CD4-positive, alpha-beta memory T cell (primary cell): ENCODE measurements at regions not wholly inside any gene's neighbourhood (a gene's known extent, or its start where the extent isn't known, plus 50 kb on each side); places are given as distances from the start of the nearest gene placed in this dataset.
A peak's percentile ranks its signal among the peaks of the same experiment; 100 is the strongest.
"Not testable (repeated sequence)": the region's sequence is repeated elsewhere in the genome, so short reads cannot be mapped to it uniquely, and the experiment has no call there.

Experiments
- CTCF ChIA-PET: fragments of 350-600 bp; sonication (Branson Sonifier 250); formaldehyde crosslinking; loops from one replicate; lab custom pipeline; 2021; ENCODE audit warnings: inconsistent platforms; ENCODE audit not compliant: partially characterized antibody; lab: Charles Lee
- POLR2A ChIA-PET: fragments of 350-600 bp; sonication (Branson Sonifier 250); formaldehyde crosslinking; loops from one replicate; lab custom pipeline; 2021; ENCODE audit not compliant: partially characterized antibody; lab: Charles Lee
- DNase-seq, 5 donors: peaks; one replicate each; pipeline versions ENCODE4 v3.0.0 to v3.0.0-alpha.2; 2020 to 2022; ENCODE audit warnings: mixed read lengths in 1 of 5
- H3K27ac ChIP-seq: one replicate; pipeline ENCODE4 v1.7.0; 2013; ENCODE audit warnings: low read depth, low read length
- H3K27me3 ChIP-seq: 2 replicates; pipeline ENCODE4 v1.7.0; 2013; ENCODE audit warnings: mild to moderate bottlenecking, low read length, moderate library complexity; ENCODE audit not compliant: insufficient read depth
- H3K36me3 ChIP-seq: 2 replicates; pipeline ENCODE4 v1.7.0; 2013; ENCODE audit warnings: mild to moderate bottlenecking, low read length, moderate library complexity; ENCODE audit not compliant: insufficient read depth
- H3K4me1 ChIP-seq: 2 replicates; pipeline ENCODE4 v1.7.0; 2013; ENCODE audit warnings: mild to moderate bottlenecking, low read length, moderate library complexity; ENCODE audit not compliant: insufficient read depth
- H3K4me3 ChIP-seq, 2 donors: one replicate each; pipeline ENCODE4 v1.7.0; 2013; ENCODE audit warnings: low read length in 2 of 2, mild to moderate bottlenecking in 1 of 2
- H3K9me3 ChIP-seq, 2 donors: one replicate each; pipeline ENCODE4 v1.7.0; 2013; ENCODE audit warnings: low read length in 2 of 2, control low read depth in 1 of 2; ENCODE audit not compliant: control insufficient read depth in 1 of 2
- H3K27ac Mint-ChIP-seq, 7 donors: one replicate each; pipeline ENCODE4 v1.8.0; 2020 to 2021; ENCODE audit warnings: mixed read lengths in 7 of 7, mild to moderate bottlenecking in 6 of 7, inconsistent platforms in 3 of 7, moderate library complexity in 3 of 7
- H3K27me3 Mint-ChIP-seq, 2 donors: one replicate each; pipeline ENCODE4 v1.8.0; 2020 to 2021; ENCODE audit warnings: mixed read lengths in 2 of 2
- H3K36me3 Mint-ChIP-seq, 2 donors: one replicate each; pipeline ENCODE4 v1.8.0; 2020 to 2021; ENCODE audit warnings: mixed read lengths in 2 of 2, inconsistent platforms in 1 of 2, mild to moderate bottlenecking in 1 of 2
- H3K4me1 Mint-ChIP-seq, 4 donors: one replicate each; pipeline ENCODE4 v1.8.0; 2020 to 2021; ENCODE audit warnings: mixed read lengths in 4 of 4, mild to moderate bottlenecking in 1 of 4
- H3K4me3 Mint-ChIP-seq, 8 donors: one replicate each; pipeline ENCODE4 v1.8.0; 2020 to 2021; ENCODE audit warnings: mixed read lengths in 8 of 8, mild to moderate bottlenecking in 7 of 8, moderate library complexity in 6 of 8, inconsistent platforms in 3 of 8
- H3K9me3 Mint-ChIP-seq, 8 donors: one replicate each; pipeline ENCODE4 v1.8.0; 2020 to 2021; ENCODE audit warnings: mixed read lengths in 8 of 8, mild to moderate bottlenecking in 5 of 8, inconsistent platforms in 3 of 8, moderate library complexity in 1 of 8
- intact Hi-C: fragments of 100-400 bp; cut with micrococcal nuclease; formaldehyde crosslinking; loops from one replicate; pipeline ENCODE4 v1.15.1; 2023

GRCh38 chr5:52007230-52007858 lies 624.1 kb downstream of the ISL1 start:
- H3K4me3 Mint-ChIP-seq, result no peak overlapping the region
- no peaks in the 10 kb centered on the region for H3K36me3 Mint-ChIP-seq
- no peaks in the 10 kb centered on the region for H3K27me3 Mint-ChIP-seq
- POLR2A ChIA-PET, result no interaction called here
- Histone ChIP-seq H3K27ac (no peak overlapping the region), H3K27me3 (no peaks in the 10 kb centered on the region), H3K9me3 (peaks cover 0 to 4% of the 10 kb centered on the region in 2 donors), H3K4me3 (no peak overlapping the region), H3K36me3 (no peaks in the 10 kb centered on the region), H3K4me1 (no peaks in the 10 kb centered on the region)
- no peak overlapping the region for H3K27ac Mint-ChIP-seq
- peaks cover 0 to 4% (median 0%) of the 10 kb centered on the region in 8 donors for H3K9me3 Mint-ChIP-seq
- CTCF ChIA-PET, result no interaction called here
- no peak for DNase-seq
- no peaks in the 10 kb centered on the region for H3K4me1 Mint-ChIP-seq
- intact Hi-C loops, result no loop called here

GRCh38 chr5:52010454-52010853 lies 627.2 kb downstream of the ISL1 start:
- H3K27ac ChIP-seq, result no peak overlapping the region
- ChIA-PET CTCF (no interaction called here), POLR2A (no interaction called here)
- no peak for DNase-seq
- H3K27ac Mint-ChIP-seq, result no peak overlapping the region
- H3K27me3 Mint-ChIP-seq, result no peaks in the 10 kb centered on the region
- H3K9me3 ChIP-seq, result no peaks in the 10 kb centered on the region
- no peaks in the 10 kb centered on the region for H3K36me3 Mint-ChIP-seq
- H3K4me3 ChIP-seq, result no peak overlapping the region
- intact Hi-C loops, result no loop called here
- no peaks in the 10 kb centered on the region for H3K36me3 ChIP-seq
- H3K4me3 Mint-ChIP-seq, result no peak overlapping the region
- H3K9me3 Mint-ChIP-seq, result peaks cover 0 to 2% (median 0%) of the 10 kb centered on the region in 8 donors
- no peaks in the 10 kb centered on the region for H3K4me1 Mint-ChIP-seq
- no peaks in the 10 kb centered on the region for H3K27me3 ChIP-seq
- H3K4me1 ChIP-seq, result no peaks in the 10 kb centered on the region

- H3K9me3 Mint-ChIP-seq, result peaks cover 0 to 2% (median 0%) of the 10 kb centered on the region in 8 donors
- no peak overlapping the region for H3K27ac ChIP-seq
- H3K9me3 ChIP-seq, result no peaks in the 10 kb centered on the region
- ChIA-PET POLR2A (no interaction called here), CTCF (no interaction called here)
- H3K27me3 Mint-ChIP-seq, result no peaks in the 10 kb centered on the region
- no peaks in the 10 kb centered on the region for H3K27me3 ChIP-seq
- DNase-seq, result no peak
- H3K4me3 Mint-ChIP-seq, result no peak overlapping the region
- no peaks in the 10 kb centered on the region for H3K36me3 ChIP-seq
- H3K36me3 Mint-ChIP-seq, result no peaks in the 10 kb centered on the region
- no peaks in the 10 kb centered on the region for H3K4me1 Mint-ChIP-seq
- intact Hi-C loops, result no loop called here
- H3K27ac Mint-ChIP-seq, result no peak overlapping the region
- H3K4me1 ChIP-seq, result no peaks in the 10 kb centered on the region
- H3K4me3 ChIP-seq, result no peak overlapping the region
Measured at GRCh38 chr5:52013523-52013922, 630.3 kb downstream of the ISL1 start.

GRCh38 chr5:52015760-52016159 lies 632.5 kb downstream of the ISL1 start:
- Mint-ChIP-seq H3K27me3 (no peaks in the 10 kb centered on the region), H3K27ac (no peak overlapping the region), H3K4me3 (no peak overlapping the region), H3K36me3 (no peaks in the 10 kb centered on the region), H3K4me1 (no peaks in the 10 kb centered on the region), H3K9me3 (peaks cover 0 to 4% (median 0%) of the 10 kb centered on the region in 8 donors)
- CTCF ChIA-PET, result no interaction called here
- no peaks in the 10 kb centered on the region for H3K36me3 ChIP-seq
- H3K4me3 ChIP-seq, result no peak overlapping the region
- H3K27ac ChIP-seq, result no peak overlapping the region
- DNase-seq, result no peak
- POLR2A ChIA-PET, result no interaction called here
- H3K4me1 ChIP-seq, result no peaks in the 10 kb centered on the region
- H3K27me3 ChIP-seq, result no peaks in the 10 kb centered on the region
- intact Hi-C loops, result no loop called here
- no peaks in the 10 kb centered on the region for H3K9me3 ChIP-seq

- H3K9me3 ChIP-seq, result no peaks in the 10 kb centered on the region
- intact Hi-C loops, result no loop called here
- no peak overlapping the region for H3K27ac Mint-ChIP-seq
- no peak overlapping the region for H3K4me3 ChIP-seq
- no peaks in the 10 kb centered on the region for H3K27me3 ChIP-seq
- ChIA-PET CTCF (no interaction called here), POLR2A (no interaction called here)
- peaks cover 0 to 4% (median 0%) of the 10 kb centered on the region in 8 donors for H3K9me3 Mint-ChIP-seq
- no peaks in the 10 kb centered on the region for H3K27me3 Mint-ChIP-seq
- H3K4me1 ChIP-seq, result no peaks in the 10 kb centered on the region
- H3K4me3 Mint-ChIP-seq, result no peak overlapping the region
- no peaks in the 10 kb centered on the region for H3K36me3 Mint-ChIP-seq
- no peak overlapping the region for H3K27ac ChIP-seq
- no peaks in the 10 kb centered on the region for H3K4me1 Mint-ChIP-seq
- DNase-seq, result no peak
- no peaks in the 10 kb centered on the region for H3K36me3 ChIP-seq
Measured at GRCh38 chr5:52017567-52017966, 634.3 kb downstream of the ISL1 start.

- H3K4me3 ChIP-seq, result no peak overlapping the region
- no peak overlapping the region for H3K27ac Mint-ChIP-seq
- ChIA-PET POLR2A (no interaction called here), CTCF (no interaction called here)
- no peaks in the 10 kb centered on the region for H3K4me1 ChIP-seq
- H3K27me3 Mint-ChIP-seq, result no peaks in the 10 kb centered on the region
- no peaks in the 10 kb centered on the region for H3K4me1 Mint-ChIP-seq
- intact Hi-C loops, result no loop called here
- H3K4me3 Mint-ChIP-seq, result no peak overlapping the region
- no peaks in the 10 kb centered on the region for H3K9me3 ChIP-seq
- H3K36me3 Mint-ChIP-seq, result no peaks in the 10 kb centered on the region
- DNase-seq, result no peak
- no peaks in the 10 kb centered on the region for H3K27me3 ChIP-seq
- peaks cover 0 to 13% (median 2%) of the 10 kb centered on the region in 8 donors for H3K9me3 Mint-ChIP-seq
- H3K36me3 ChIP-seq, result no peaks in the 10 kb centered on the region
- no peak overlapping the region for H3K27ac ChIP-seq
Measured at GRCh38 chr5:52024359-52024758, 641.1 kb downstream of the ISL1 start.

- H3K27me3 Mint-ChIP-seq, H3K4me3 ChIP-seq, CTCF ChIA-PET, H3K36me3 ChIP-seq, H3K4me1 Mint-ChIP-seq, intact Hi-C loops, H3K36me3 Mint-ChIP-seq, H3K27me3 ChIP-seq, H3K27ac Mint-ChIP-seq, H3K9me3 ChIP-seq, H3K4me1 ChIP-seq, POLR2A ChIA-PET, H3K27ac ChIP-seq, DNase-seq: not testable (repeated sequence)
- H3K4me3 Mint-ChIP-seq, result peak overlapping the region in 1 of 8 donors; percentile 10
- H3K9me3 Mint-ChIP-seq, result peaks cover 0 to 10% (median 2%) of the 10 kb centered on the region in 8 donors
Measured at GRCh38 chr5:52029836-52030235, 646.6 kb downstream of the ISL1 start.

- H3K9me3 Mint-ChIP-seq, result peaks cover 0 to 2% (median 0%) of the 10 kb centered on the region in 8 donors
- ChIA-PET CTCF (no interaction called here), POLR2A (no interaction called here)
- H3K4me1 Mint-ChIP-seq, result no peaks in the 10 kb centered on the region
- Histone ChIP-seq H3K4me3 (no peak overlapping the region), H3K36me3 (no peaks in the 10 kb centered on the region), H3K4me1 (no peaks in the 10 kb centered on the region), H3K9me3 (no peaks in the 10 kb centered on the region), H3K27ac (no peak overlapping the region), H3K27me3 (no peaks in the 10 kb centered on the region)
- no peak for DNase-seq
- intact Hi-C loops, result no loop called here
- no peak overlapping the region for H3K27ac Mint-ChIP-seq
- no peak overlapping the region for H3K4me3 Mint-ChIP-seq
- no peaks in the 10 kb centered on the region for H3K27me3 Mint-ChIP-seq
- H3K36me3 Mint-ChIP-seq, result no peaks in the 10 kb centered on the region
Measured at GRCh38 chr5:52041842-52042241, 658.6 kb downstream of the ISL1 start.
